Renal cortical epithelial cell (primary cell): ENCODE measurements at regions not wholly inside any gene's neighbourhood (a gene's known extent, or its start where the extent isn't known, plus 50 kb on each side); places are given as distances from the start of the nearest gene placed in this dataset.

ENCODE experiments used
- DNase-seq: peaks from one replicate; pipeline ENCODE4 v3.0.0-alpha.2; 2011; ENCODE audit warnings: low read depth

DNA sequence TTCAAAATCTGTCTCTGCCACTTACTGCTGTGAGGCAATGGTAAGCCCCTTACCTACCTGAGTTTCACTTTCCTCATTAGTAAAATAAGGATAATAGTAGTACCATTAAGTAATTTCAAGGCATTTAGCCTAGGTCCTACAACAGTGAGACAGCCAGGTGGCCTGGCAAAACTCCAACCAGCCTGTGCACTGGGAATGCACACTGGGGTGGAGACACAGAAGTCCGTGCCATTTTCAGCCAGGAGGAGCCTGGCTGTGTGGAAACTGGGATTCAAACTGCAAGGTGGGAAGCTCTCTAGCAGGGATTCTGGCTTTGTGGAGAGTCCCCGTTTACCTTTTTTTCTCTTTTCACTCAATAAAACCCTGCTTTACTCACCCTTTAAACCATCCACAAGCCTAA, 630.4 kb downstream of the PRELID2 start:
- DNase-seq = no peak

DNA sequence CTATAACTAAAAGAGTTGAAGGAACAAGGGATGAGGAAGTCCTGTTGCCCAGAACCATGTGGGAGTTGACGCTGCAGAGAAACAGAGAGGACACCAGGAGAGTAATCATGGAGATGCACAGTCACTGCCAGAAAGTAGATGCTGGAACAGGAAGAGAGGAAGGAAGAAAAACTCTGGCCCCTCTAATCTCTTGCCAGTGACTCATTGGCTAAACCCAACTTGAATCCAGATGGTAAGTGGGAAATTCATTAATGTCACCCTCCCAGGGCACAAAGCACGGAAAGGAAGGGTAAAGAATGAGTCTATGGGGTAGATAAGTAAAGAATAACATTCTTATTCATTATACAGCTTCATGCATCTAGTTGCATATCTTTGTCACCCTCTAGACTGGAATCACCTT, 631.9 kb downstream of the PRELID2 start:
- DNase-seq = no peak

DNA sequence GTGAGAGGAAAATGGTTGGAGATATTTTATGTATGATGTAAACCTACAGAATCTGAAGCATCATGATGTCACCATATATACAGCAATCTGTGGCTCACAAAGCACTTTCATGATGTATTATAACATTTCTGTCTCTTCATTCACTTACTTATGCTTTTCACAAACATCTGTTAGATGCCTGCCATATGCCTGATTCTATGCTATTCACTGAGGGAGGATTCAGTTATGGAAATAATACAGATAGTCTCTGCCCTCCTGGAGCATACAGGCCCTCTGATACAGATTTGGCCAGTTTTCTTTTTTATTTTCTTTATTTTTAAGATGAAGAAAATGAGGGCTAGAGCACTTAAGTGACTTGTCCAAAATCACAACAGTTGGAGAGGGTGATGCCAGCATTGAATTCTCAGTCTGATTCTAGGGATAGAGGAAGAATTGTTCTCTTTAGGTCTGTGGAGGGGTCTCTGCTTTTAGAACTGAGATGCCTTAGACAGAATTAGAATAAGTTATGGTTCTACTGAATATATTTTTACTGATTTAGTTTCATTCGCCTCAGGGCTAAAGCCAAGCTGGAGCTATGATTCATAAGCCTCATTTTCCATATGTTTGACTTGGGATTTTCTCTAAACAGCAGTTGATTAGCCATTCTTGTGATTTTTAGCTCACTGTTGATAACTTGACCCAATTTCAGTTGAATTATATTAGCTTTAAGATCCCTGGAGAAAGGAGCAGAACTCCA, 636.4 kb downstream of the PRELID2 start:
- no peak for DNase-seq

DNA sequence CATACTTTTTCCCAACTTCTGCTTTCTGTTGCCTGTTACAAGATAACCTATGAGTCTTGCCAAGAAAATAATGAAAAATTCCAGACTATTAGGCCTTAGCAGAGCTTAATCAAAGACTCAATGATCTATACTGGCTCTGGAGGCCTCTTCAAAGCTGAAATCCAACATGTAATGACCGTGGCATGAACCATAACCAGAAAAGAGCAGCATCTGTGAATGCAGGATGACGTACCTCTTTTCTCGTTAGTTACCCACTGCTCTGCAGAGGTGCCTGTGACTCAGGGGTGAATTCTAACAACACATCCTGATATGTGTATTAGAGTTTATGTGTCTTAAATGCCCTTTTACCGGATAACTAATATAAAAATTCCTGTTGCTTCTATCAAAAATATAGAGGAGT, 645.4 kb downstream of the PRELID2 start:
- DNase-seq = no peak

DNA sequence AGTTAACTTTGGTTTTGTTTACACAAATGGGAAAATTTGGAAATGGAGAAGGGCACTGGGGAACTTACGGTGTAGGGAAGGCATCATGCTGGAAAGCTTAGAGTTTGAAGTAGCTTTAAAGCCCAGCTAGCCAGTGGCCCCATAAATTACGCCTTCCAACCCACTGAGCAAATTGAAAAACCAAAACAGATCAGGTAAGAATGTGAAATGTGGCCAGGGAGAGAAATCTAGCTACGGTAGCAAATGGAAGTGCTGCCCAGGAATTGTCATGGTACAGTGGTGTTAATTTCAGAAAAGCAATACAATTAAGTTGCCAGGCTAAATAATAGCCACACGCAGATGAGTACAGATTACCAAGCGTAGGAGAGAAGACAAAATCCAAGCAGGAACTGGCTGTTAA, 654.8 kb downstream of the PRELID2 start:
- DNase-seq = no peak

DNA sequence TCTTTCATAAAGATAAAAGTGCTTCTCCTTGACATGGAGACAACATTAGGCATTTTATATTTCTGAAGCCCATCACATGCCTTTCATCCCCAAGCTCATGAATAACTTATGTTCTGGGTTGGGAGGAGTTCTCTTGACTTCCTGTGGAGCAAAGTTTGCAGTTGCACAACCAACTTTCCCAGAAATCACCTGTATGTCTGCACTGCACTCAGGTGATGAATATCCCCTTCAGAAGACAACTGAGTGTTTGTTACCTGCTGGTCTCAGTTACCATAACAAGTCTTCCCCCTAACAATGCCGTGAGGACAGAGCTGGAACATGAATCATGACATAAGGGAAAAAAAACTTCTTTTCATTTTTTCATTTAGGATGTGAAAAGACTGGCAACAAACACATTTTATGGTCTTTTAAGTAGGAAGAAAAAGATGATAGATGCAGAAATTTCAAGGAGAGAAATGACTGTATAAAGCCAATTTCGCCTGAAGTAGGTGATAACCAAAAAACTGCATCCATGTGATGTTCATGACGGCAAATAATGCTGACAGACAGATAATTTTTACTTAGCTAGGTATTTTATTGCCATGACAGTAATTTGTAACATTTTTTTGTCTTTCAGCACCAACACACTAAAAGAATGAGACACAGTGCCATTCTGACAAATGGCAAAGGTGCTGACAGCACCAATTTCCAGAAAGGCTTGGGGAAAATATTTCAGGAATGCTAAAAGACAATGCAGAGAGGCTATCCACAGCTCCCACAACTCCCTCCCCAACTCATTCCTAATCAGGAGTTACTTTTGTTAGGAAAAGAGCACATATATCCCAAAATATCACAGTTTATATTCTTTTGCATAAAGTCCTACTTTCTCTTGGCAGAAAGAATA, 656.3 kb downstream of the PRELID2 start:
- DNase-seq = peak; percentile 36

DNA sequence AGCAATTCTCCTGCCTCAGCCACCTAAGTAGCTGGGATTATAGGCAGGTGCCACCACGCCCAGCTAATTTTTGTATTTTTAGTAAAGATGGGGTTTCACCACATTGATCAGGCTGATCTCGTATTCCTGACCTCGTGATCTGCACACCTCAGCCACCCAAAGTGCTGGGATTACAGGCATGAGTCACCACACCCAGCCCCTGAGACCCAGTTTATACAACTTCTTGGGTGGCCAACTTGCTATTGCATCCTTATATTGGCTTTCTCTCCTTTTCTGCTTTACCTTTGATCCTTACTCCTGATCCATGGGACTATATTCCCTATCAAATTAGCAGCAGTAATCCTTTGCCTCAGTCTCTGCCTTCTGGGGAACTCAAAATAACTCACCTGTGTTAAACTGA, 659.1 kb downstream of the PRELID2 start:
- no peak for DNase-seq

DNA sequence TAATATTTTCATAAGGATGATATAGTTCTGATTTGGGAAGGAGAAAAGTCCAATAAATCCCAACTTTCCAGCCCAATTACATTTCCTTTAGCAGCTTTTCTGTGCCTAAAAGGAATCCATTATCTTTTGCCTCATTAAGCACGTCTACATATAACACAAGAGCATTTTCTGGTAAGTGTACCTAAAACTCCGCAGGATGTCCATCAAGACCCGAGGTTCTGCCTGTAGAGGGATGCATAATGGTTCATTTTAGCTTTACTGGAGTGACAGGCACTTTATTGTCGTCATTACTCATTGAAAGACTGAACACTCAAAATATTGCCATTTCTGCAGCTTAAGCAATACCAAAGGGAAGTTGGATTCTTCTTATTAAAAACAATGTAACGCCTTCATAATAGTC, 669.0 kb downstream of the PRELID2 start:
- DNase-seq = no peak

DNA sequence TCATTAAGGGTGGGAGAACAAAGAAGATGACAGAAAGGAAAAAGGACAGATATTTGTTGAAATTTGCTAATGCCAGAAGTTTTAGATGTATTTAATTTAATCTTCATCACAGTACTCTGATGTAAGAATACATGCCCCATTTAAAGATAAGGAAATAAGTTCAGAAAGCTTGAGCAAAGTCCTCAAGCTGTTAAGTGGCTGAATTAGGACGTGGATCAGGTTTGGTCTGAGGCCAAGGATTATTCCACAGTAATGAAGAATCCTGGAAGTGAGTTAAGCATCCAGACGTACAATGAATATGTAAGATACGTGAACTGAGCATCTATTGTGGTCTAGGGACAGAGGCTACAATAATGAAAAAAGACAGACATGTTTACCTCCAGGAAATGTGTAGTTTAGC, 671.3 kb downstream of the PRELID2 start:
- DNase-seq = no peak

DNA sequence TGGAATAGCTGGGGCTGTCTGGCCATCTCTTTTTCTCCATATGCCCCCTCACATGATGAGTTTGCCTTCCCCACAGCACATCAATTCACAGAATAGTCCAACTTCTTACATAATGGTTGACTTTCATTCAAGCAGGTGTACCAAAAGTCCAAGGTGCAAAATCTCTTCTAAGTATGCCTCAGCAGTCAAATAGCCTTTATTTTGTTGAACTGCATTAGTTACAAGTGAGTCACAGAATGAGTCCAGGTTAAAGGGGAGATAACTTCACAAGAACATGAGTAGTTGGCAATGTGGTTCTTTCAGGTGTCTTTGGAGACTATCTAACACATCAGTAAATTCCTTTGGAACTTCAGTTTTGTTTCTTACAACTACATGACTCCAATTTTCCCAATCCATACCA, 672.5 kb downstream of the PRELID2 start:
- peak; percentile 26 for DNase-seq

DNA sequence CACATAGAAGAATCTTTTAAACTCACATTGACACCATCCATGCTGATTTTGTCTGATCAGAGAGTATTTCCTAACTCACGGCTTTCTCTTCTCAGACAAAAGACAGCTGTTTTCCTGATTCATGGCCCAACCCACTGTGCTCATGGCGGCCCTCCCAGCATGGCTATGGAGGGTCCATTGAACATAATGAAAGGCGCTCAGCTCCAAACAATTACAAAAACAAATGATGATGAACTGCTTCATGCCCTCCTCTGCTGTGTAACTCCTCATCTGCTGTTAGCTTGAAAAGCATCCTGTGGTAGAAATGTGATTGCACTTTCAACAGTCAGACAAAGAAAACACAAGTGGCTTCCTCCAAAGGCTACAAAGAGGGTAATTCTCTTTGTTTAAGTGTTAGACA, 673.8 kb downstream of the PRELID2 start:
- no peak for DNase-seq

DNA sequence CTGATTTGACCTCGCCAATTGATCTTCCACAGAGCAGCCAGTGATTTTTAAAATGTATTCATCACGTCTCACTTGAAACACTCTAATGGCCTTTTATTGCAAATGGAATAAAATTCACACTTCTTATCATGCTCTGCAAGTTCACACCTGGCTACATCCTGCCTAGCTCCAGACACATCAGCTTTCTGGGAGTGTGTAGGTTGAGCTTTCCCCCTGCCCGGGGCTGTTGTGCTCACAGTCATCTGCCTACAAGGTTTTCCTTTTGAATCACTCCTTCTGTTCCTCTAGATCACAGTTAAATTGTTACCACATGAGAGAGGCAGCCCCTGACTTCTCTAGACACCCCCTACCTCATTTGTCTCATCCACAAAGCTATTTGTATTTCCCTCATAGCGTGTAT, 674.5 kb downstream of the PRELID2 start:
- DNase-seq = no peak

DNA sequence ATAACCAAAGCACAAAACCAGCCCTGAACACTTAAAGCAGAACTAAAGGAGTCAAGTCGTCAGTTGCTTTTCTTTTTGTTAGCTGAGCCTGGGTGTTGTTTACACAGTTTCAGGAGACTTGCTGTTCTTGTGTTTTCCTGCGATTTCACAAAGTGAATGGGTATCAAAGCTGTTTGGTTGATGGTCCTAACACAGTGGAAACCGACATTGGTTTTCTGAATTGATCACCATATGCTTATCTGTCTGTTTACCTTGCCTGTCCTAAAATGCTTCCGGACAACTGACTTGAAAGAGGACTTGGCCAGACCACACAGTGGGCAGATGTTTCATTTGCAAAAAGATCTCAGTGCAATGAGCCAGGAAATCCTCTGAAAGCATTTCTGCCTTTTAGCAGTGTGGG, 676.4 kb downstream of the PRELID2 start:
- DNase-seq = no peak

DNA sequence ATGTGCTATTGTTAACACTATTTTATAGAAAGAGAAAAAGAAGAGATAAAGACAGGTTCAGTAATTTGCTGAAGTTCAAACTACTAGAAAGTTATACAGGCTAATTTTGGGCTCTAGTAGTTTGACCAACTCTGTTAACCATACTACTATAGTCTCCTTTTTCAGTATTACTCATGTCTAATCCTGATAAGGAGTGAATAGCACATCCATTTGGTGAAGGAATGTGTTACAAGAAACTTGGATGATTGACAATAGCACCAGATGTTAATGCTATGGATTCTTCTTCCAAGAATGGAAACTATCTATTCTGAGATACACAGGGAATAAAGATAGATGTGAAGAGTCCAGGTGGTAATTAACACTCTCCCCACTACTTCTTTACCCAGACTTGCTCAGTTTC, 677.3 kb downstream of the PRELID2 start:
- DNase-seq = no peak

DNA sequence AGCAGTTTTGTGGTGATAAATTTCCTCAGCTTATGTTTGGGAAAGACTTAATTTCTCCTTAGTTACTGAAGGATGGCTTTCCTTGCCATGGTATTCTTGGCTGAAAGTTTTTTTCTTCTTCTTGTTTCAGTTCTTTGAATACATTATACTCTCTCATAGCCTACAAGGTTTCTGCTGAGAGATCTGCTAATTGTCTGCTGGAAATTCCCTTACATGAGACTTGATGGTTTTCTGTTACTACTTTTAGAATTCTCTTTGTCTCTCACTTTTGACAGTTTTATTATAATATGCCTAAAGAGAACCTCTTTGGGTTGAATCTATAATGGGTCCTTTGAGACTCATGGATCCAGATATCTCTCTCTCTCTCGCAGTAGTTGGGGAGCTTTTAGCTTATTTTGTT, 693.6 kb downstream of the PRELID2 start:
- no peak for DNase-seq

DNA sequence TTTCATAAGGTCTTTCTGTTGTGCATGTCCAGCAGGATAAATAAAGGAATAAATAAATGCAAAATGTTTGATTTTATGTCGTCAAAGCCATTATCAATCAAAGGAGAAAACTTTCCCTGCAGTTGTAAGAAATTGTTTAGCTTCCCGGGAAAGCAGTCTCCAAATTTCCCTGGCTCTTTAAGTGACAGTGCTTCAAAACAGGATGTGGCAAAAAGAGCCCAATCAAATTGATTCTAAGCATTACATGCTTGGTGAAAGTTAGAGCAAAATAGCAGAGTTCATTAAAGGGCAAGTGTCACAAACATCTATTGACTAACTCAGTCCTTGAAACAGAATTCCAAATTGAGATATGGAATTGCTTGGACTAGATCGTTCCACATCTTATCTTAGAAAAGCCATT, 704.1 kb downstream of the PRELID2 start:
- DNase-seq = peak; percentile 2

DNA sequence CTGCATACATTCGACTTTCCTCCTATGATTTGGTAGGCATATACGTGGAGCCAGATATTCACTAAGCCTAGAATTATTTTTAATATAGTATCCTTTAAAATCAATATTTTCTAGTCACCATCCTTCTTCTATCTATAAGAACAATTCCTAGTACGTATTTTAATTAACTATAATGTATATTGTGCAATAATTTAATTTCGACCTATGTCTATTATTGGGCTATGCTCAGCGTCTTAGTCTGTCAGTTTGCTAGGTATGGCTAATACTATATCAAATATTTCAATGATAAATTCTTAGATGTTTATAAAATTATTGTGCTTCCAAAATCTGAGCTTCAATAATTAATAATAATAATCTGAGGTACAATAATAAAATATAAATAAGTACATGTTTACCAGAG, 705.3 kb downstream of the PRELID2 start:
- DNase-seq = no peak

DNA sequence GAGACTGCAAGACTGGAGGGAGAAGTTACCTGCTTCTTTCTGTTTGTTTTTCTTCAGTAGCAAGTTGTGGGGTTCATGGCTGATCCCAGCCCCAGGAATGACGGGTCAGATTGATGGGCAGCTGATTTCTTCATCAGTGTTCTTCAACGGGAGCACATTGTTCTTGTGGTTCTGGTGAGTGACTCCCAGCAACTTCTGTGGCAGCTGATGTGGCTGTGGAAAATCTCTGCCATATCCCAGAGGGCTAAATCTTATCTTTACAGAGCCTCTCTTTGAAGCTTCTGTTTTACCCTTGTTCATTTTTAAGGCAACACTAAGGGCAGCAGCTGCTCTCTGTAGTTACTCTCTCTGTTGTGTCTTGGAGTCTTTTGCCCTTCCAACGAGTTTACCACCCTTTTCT, 710.3 kb downstream of the PRELID2 start:
- peak; percentile 9 for DNase-seq

DNA sequence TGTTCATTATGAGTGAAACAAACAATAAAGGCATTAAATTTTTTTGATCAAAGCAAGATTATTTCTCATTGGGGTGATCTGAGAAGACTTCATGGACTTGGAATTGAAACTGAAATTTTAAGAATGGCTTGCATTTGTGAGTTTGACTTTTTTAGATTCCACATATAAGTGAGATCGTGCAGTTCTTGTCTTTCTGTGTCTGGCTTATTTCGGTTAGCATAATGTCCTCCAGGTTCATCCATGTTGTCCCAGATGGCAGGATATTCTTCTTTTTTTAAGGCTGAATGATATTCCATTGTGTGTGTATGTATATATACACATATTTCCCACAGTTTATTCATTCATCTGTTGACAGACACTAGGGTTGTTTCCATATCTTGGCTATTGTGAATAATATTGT, 716.5 kb downstream of the PRELID2 start:
- DNase-seq = no peak

DNA sequence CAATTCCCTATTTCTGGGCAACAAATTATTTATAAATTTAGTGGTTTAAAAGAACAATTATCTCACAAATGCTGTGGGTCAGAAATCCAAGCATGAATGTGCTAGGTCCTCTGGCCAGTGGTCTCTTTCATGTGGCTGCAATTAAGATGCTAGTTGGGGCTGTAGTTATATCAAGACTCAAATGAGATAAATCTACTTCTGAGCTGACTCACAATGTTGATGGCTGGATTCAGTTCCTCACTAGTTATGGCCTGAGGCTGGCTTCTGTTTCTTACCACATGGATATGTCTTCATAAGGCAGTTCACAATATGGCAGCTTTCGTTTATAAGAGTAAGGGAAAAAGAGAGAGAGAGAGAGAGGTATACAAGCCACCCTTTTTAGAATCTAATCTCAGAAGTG, 717.0 kb downstream of the PRELID2 start:
- no peak for DNase-seq

DNA sequence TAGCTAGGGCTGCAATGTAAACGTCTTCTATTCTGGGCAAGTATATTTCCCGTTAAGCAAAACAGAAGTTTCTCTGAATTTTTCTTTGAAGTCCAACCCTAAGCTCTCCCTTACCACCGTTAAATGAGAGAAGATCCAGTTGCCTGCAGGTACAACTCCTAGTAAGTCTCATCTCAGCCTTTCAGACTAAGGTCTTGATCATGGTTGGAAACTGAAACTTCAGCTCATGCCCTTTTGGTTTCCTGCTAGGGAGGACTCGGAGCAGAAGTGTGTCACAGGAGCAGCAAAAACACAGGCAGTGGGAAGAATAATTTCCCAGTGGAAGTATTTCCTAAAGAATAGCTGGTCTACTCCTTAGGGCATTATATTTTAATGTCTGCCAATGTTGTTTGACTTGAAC, 717.9 kb downstream of the PRELID2 start:
- no peak for DNase-seq

DNA sequence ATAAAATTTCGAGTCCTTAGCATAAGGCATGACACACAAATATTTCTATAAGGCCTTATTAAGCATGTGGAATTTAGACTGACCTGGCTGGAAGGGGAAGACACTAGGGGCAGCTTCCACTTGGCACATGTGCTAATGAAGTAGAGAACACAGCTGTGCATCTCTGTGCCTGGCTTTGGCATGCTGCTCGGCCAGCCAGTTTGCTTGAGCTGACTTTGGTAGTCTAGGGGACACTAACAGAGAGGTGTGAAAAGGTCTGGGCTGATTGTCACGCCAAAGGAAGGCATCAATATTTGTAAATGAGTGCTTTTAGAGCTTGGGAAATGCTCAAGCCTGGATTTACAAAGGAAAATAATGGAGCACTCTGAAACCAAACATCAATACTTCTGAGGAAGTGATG, 723.7 kb downstream of the PRELID2 start:
- DNase-seq = no peak

DNA sequence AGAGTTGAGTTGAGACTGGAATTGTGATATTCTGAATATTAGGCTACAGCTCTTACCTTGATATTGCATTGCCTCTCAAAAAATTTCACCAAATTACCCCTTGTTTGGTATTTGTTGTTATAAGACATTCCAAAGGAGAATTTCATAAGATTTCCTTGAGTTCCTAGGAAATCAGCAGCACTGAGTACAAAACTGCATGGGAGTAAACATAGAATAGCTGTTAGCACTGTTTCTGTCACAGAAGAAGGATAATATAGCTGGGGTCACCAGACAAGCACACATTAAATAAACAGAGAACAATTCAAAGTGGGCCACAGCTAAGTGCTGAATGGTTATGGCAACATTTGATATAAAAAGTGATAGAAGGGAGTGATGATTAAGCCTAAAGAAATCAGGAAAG, 724.3 kb downstream of the PRELID2 start:
- DNase-seq = peak; percentile 12
